ENCODE measurements at regions not wholly inside any gene's neighbourhood (a gene's known extent, or its start where the extent isn't known, plus 50 kb on each side); places are given as distances from the start of the nearest gene placed in this dataset.

DNA sequence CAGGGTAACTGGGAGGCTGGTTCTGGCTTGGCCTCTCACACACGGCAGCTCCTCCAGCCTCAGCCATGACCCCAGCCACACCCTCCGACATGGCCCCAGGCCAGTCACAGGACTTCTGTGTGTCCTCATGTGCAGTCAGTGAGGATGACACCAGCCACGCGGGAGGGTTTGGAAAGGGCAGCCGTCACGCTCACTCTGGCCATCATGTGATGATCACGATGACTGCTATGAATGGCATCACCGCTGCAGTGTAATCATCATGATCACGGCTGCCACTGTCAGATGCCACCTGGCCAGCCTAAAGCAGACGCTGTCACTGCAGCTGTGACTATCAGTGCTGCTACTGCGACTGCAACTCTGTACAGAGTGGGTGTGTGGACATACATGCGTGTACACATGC, 640.9 kb downstream of the BRD1 start:
- Histone ChIP-seq H3K4me3 (replicated peaks in 1 of 3; ENCODE audit: insufficient read depth in 1 of 3, low read depth in 2 of 3, low read length in 3 of 3) (no peak overlapping the region), H3K36me3 (replicated peaks in 1 of 2; ENCODE audit: control insufficient read depth in 1 of 2, insufficient read depth in 2 of 2, low read length in 2 of 2) (no peaks in the 10 kb centered on the region), H3K9me3 (ENCODE audit: low read length) (peaks cover 7% of the 10 kb centered on the region; the same call in 1 of the 2 replicates), H4K20me1 (ENCODE audit: insufficient read depth, low read length) (peaks cover 3% of the 10 kb centered on the region; the same call in 1 of the 2 replicates), H3K4me1 (ENCODE audit: insufficient read depth, low read length) (peaks cover 14% of the 10 kb centered on the region), H2AFZ (ENCODE audit: low read length) (no peak overlapping the region), H3K79me2 (ENCODE audit: insufficient read depth, low read length) (no peaks in the 10 kb centered on the region), H3K4me2 (ENCODE audit: low read depth, low read length) (no peak overlapping the region), H3K27me3 (ENCODE audit: control insufficient read depth in 1 of 2, insufficient read depth in 2 of 2, low read length in 2 of 2) (peaks cover 1 to 14% of the 10 kb centered on the region in 2 experiments; a peak in 4 of 5 replicates), H3K27ac (ENCODE audit: extremely low read length, insufficient read depth, low read length) (no peak overlapping the region), H3K9ac (ENCODE audit: insufficient read depth, low read depth, low read length) (no peak overlapping the region)
- intact Hi-C loops (cut with micrococcal nuclease; ENCODE audit: unreplicated experiment), result no loop called here
- TF ChIP-seq ZNF790 (CRISPR knock-in tag; IDR thresholded peaks at IDR 0.05; ENCODE audit: borderline replicate concordance) (no peak), MIXL1 (CRISPR knock-in tag; IDR thresholded peaks at IDR 0.05) (no peak), ZNF569 (CRISPR knock-in tag; IDR thresholded peaks at IDR 0.05; ENCODE audit: borderline replicate concordance) (no peak), BRCA1 (CRISPR knock-in tag; IDR thresholded peaks at IDR 0.05) (no peak), ZNF737 (CRISPR knock-in tag; IDR thresholded peaks at IDR 0.05; ENCODE audit: borderline replicate concordance) (no peak), GABPA (IDR thresholded peaks at IDR 0.05; ENCODE audit: low read depth, low read length) (no peak), GABPA (CRISPR knock-in tag; IDR thresholded peaks at IDR 0.05; ENCODE audit: low read depth) (no peak), TCF7L2 (IDR thresholded peaks at IDR 0.05; ENCODE audit: low read depth, low read length) (no peak), ZNF710 (CRISPR knock-in tag; IDR thresholded peaks at IDR 0.05; ENCODE audit: borderline replicate concordance) (no peak), ZNF768 (CRISPR knock-in tag; IDR thresholded peaks at IDR 0.05) (no peak), KLF12 (CRISPR knock-in tag; IDR thresholded peaks at IDR 0.05; ENCODE audit: borderline replicate concordance) (no peak), MED13 (CRISPR knock-in tag; IDR thresholded peaks at IDR 0.05) (no peak), XRCC5 (optimal IDR thresholded peaks at IDR 0.05; ENCODE audit: low read length) (no peak), SAFB2 (CRISPR knock-in tag; IDR thresholded peaks at IDR 0.05; ENCODE audit: borderline replicate concordance, low read depth) (no peak), AKAP8 (CRISPR knock-in tag; IDR thresholded peaks at IDR 0.05) (no peak), ZNF296 (CRISPR knock-in tag; conservative IDR thresholded peaks at IDR 0.05) (no peak), ZNF232 (CRISPR knock-in tag; IDR thresholded peaks at IDR 0.05; ENCODE audit: borderline replicate concordance) (no peak), SIN3A (IDR thresholded peaks at IDR 0.05; ENCODE audit: borderline replicate concordance, low read depth, low read length) (no peak)
- CTCF ChIA-PET (ENCODE audit: low intra/inter-chr PET ratio, low total read pairs), result no interaction called here
- no peak for ATAC-seq
- FAIRE-seq, result no peak
- POLR2A ChIA-PET, result no interaction called here
- WGBS (ENCODE audit: low lambda C conversion rate), result 70% methylated on average over 4 of the region's 12 CpGs
- no TSS peak for BruUV-seq (replicated peaks)
- in situ Hi-C loops (cut with HindIII; ENCODE audit: extremely low pct_ligation_motif_present, low pct_unique_long_range_greater_than_20kb), result no loop called here
- no peak for DNase-seq (ENCODE audit: low spot score)

All from HepG2 (cell line).